ENCODE measurements at regions not wholly inside any gene's neighbourhood (a gene's known extent, or its start where the extent isn't known, plus 50 kb on each side); places are given as distances from the start of the nearest gene placed in this dataset.

- no TSS peak for BruUV-seq (replicated peaks)
- Histone ChIP-seq H3K27me3 (ENCODE audit: control insufficient read depth, insufficient read depth, low read length) (no peaks in the 10 kb centered on the region), H3K36me3 (ENCODE audit: control insufficient read depth, insufficient read depth, low read length) (no peaks in the 10 kb centered on the region), H3K4me3 (ENCODE audit: low read depth in 2 of 2, low read length in 2 of 2) (no peak overlapping the region), H3K4me1 (ENCODE audit: control insufficient read depth, insufficient read depth, low read length) (no peaks in the 10 kb centered on the region), H3K27ac (ENCODE audit: low read length) (no peak overlapping the region), H3K9me3 (ENCODE audit: control insufficient read depth, insufficient read depth, low read depth, low read length) (no peaks in the 10 kb centered on the region)
- intact Hi-C loops (cut with micrococcal nuclease; ENCODE audit: unreplicated experiment): no loop called here
- no peak for TF ChIP-seq TCF7L2 (IDR thresholded peaks at IDR 0.05; ENCODE audit: low read depth, low read length)
- no peak for TF ChIP-seq REST (IDR thresholded peaks at IDR 0.05; ENCODE audit: insufficient read depth in 1 of 2, low read depth in 2 of 2, low read length in 1 of 2)
- TF ChIP-seq SIN3A (IDR thresholded peaks at IDR 0.05; ENCODE audit: borderline replicate concordance, insufficient read depth, low read depth, low read length): no peak
- TF ChIP-seq CTCF (IDR thresholded peaks at IDR 0.05): no peak
- TF ChIP-seq POLR2AphosphoS5 (IDR thresholded peaks at IDR 0.05; ENCODE audit: low read depth, low read length): no peak
- ChIA-PET POLR2A (no interaction called here), CTCF (no interaction called here)
- no peak for DNase-seq (ENCODE audit: low read depth, low spot score)
- in situ Hi-C loops (cut with HindIII; ENCODE audit: low pct_unique_long_range_greater_than_20kb, low sequenced_read_pairs): no loop called here
- ATAC-seq: no peak
Observed at GRCh38 chr3:74766405-74766804, 151.9 kb upstream of the CNTN3 start.

GRCh38 chr3:74763830-74764229, 149.4 kb upstream of the CNTN3 start:
- TF ChIP-seq SIN3A (IDR thresholded peaks at IDR 0.05; ENCODE audit: borderline replicate concordance, insufficient read depth, low read depth, low read length) (no peak), POLR2AphosphoS5 (IDR thresholded peaks at IDR 0.05; ENCODE audit: low read depth, low read length) (no peak), TCF7L2 (IDR thresholded peaks at IDR 0.05; ENCODE audit: low read depth, low read length) (no peak), REST (IDR thresholded peaks at IDR 0.05; ENCODE audit: insufficient read depth in 1 of 2, low read depth in 2 of 2, low read length in 1 of 2) (no peak), CTCF (IDR thresholded peaks at IDR 0.05) (no peak)

More at GRCh38 chr3:74763830-74764229, 149.4 kb upstream of the CNTN3 start:
- DNase-seq (ENCODE audit: low read depth, low spot score) (no peak), ATAC-seq (no peak)
- Histone ChIP-seq H3K27me3 (ENCODE audit: control insufficient read depth, insufficient read depth, low read length) (no peaks in the 10 kb centered on the region), H3K27ac (ENCODE audit: low read length) (no peak overlapping the region), H3K4me3 (ENCODE audit: low read depth in 2 of 2, low read length in 2 of 2) (no peak overlapping the region), H3K4me1 (ENCODE audit: control insufficient read depth, insufficient read depth, low read length) (no peaks in the 10 kb centered on the region), H3K9me3 (ENCODE audit: control insufficient read depth, insufficient read depth, low read depth, low read length) (no peaks in the 10 kb centered on the region), H3K36me3 (ENCODE audit: control insufficient read depth, insufficient read depth, low read length) (no peaks in the 10 kb centered on the region)
- ChIA-PET POLR2A (no interaction called here), CTCF (no interaction called here)
- intact Hi-C loops (cut with micrococcal nuclease; ENCODE audit: unreplicated experiment) (no loop called here), in situ Hi-C loops (cut with HindIII; ENCODE audit: low pct_unique_long_range_greater_than_20kb, low sequenced_read_pairs) (no loop called here)
- no TSS peak for BruUV-seq (replicated peaks)

All from Panc1 (cell line).